GM20000 (cell line): ENCODE measurements at regions not wholly inside any gene's neighbourhood (a gene's known extent, or its start where the extent isn't known, plus 50 kb on each side); places are given as distances from the start of the nearest gene placed in this dataset.

Source experiments
- DNase-seq: peaks from one replicate; pipeline ENCODE4 v3.0.0; 2012; ENCODE audit warnings: low spot score
- CTCF ChIP-seq: IDR thresholded peaks from 2 replicates; pipeline ENCODE4 v1.5.1; 2012; ENCODE audit warnings: mild to moderate bottlenecking, control low read depth; ENCODE audit errors: extremely low read depth, missing control alignments

GRCh38 chr2:6159606-6160005, 467.4 kb downstream of the SOX11 start:
- no peak for TF ChIP-seq CTCF
- no peak for DNase-seq

DNA sequence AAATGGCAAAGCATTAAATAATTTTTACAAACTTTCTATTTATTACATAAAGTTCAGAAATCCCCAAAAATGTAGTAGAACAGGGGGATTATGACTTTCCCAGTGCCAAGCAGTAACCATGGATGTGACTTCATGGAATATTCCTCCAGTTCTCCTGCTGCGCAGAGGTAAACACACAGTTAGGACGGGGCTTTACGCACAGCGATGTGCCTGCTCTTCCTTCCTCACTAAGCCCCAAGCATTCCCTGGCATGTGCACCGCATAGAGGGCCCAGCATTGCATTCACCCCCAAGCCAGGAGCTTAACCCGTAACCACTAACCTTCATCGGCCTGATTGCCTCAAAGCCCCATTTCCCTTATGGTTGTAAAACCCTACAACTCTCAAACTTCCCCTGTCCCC, 471.7 kb downstream of the SOX11 start:
- no peak for TF ChIP-seq CTCF
- DNase-seq: no peak

- TF ChIP-seq CTCF: no peak
- no peak for DNase-seq
Observed at GRCh38 chr2:6164986-6165747, 473.0 kb downstream of the SOX11 start.

DNA sequence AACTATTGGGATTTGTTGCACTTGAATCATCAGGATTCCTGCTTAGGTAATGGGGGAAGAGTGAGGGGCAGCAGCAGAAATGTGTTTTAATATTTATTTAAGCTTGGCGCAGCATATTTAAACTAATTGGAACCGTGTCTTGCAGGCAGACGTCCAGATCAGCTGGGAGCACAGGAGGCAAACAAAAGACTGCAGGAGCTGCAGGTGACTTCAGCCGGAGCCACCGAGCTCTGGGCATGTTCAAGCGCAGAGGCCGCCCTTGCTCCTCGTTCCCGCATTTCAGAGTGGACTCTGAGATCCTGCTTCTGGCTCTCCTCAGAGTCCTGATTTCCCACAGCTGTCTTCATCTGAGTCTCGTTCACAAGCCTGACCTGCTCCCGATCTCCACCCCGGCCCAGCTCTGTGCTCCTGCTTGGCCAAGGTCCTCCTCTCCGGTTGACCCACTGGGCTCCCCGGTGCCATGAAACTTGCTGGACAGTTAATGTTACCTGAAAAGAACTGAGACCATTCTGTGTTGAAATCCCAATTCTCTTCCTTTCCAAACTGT, 475.5 kb downstream of the SOX11 start:
- no peak for DNase-seq
- no peak for TF ChIP-seq CTCF

DNA sequence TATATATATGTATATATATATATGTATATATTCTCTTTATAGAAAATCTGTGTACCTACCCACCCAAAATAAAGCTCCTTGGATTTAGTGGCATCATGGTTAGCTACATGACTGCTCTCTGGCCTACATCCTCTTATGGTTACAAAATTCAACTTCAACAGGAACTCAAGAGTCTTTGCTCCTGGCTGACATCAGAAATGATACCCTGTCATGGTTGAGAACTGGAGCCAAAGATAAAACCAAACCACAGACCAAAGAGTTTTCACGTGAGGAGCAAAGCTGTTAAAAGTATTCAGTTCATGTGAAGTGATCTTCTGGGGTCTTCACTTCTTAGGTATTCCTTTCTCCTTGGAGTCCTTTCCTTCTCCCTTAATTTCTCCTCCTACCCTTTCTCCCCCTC, 476.3 kb downstream of the SOX11 start:
- DNase-seq: no peak
- no peak for TF ChIP-seq CTCF

DNA sequence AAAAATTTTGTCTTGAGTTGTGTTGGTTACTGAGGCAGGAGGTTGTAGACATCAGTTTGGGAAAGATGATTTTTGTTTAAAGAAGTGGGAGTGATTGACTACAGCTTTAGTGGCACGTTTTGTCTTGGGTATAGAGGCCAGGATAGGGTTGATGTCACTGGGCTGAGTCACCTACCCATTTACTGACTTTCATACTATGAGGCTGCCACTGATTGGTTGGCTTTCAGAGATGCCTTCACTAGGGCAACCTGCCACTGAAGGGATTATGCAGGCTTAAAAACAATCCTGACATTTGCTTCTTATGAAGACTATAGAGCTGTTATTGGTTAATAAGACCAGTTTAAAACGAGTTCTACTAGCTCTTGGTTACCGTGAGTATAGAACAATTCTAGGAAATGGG, 479.1 kb downstream of the SOX11 start:
- TF ChIP-seq CTCF: no peak
- no peak for DNase-seq

DNA sequence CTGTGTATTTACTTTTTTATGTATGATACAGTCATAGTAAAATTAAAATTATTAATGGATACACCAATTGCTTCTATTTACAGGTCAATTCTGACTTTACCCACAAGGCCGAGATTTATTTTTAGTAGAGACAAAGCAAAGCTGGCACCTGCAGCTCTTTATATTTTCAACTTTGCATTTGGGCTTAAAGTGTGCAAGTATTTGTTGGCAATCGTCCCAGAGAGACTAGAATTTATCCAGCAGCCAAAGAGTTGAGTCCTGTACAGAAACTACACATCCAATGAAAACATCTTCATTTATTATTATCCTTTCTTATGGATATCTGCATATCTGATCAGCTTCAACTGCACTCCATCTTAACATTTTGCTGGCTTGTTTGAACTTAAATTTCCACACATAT, 485.6 kb downstream of the SOX11 start:
- no peak for DNase-seq

More for the DNA sequence above, 485.6 kb downstream of the SOX11 start:
- TF ChIP-seq CTCF: no peak
